Liver (tissue), 7 donors: ENCODE measurements at regions not wholly inside any gene's neighbourhood (a gene's known extent, or its start where the extent isn't known, plus 50 kb on each side); places are given as distances from the start of the nearest gene placed in this dataset.
"Not testable (repeated sequence)": the region's sequence is repeated elsewhere in the genome, so short reads cannot be mapped to it uniquely, and the experiment has no call there.

Experiments
- DNase-seq: peaks from one replicate; pipeline ENCODE4 v3.0.0-alpha.2; 2017; ENCODE audit warnings: low spot score
- H3K27ac ChIP-seq, 2 donors: one replicate each; pipeline ENCODE4 v1.7.0; 2013; ENCODE audit warnings: inconsistent platforms in 2 of 2, low read length in 2 of 2, control low read depth in 1 of 2, low read depth in 1 of 2, mild to moderate bottlenecking in 1 of 2
- H3K27me3 ChIP-seq, 4 donors: one replicate each; pipeline versions ENCODE4 v1.6.1 to v1.7.0; 2013; ENCODE audit warnings: low read length in 3 of 4, inconsistent platforms in 1 of 4, mild to moderate bottlenecking in 1 of 4, moderate library complexity in 1 of 4; ENCODE audit not compliant: control insufficient read depth in 4 of 4, insufficient read depth in 4 of 4
- H3K36me3 ChIP-seq, 4 donors: one replicate each; pipeline versions ENCODE4 v1.6.1 to v1.7.0; 2013; ENCODE audit warnings: low read length in 3 of 4, mild to moderate bottlenecking in 3 of 4, low read depth in 1 of 4, moderate library complexity in 1 of 4; ENCODE audit not compliant: control insufficient read depth in 4 of 4, insufficient read depth in 3 of 4
- H3K4me1 ChIP-seq, 4 donors: one replicate each; pipeline versions ENCODE4 v1.6.1 to v1.7.0; 2013; ENCODE audit warnings: low read length in 3 of 4, mild to moderate bottlenecking in 3 of 4, moderate library complexity in 1 of 4; ENCODE audit not compliant: control insufficient read depth in 4 of 4, insufficient read depth in 4 of 4
- H3K4me3 ChIP-seq, 3 donors: one replicate each; pipeline versions ENCODE4 v1.6.1 to v1.7.0; 2013; ENCODE audit warnings: low read length in 3 of 3, control low read depth in 1 of 3, low read depth in 1 of 3, mild to moderate bottlenecking in 1 of 3
- H3K9ac ChIP-seq, 2 donors: one replicate each; pipeline ENCODE4 v1.7.0; 2013; ENCODE audit warnings: low read length in 2 of 2, mild to moderate bottlenecking in 2 of 2, moderate library complexity in 2 of 2, control low read depth in 1 of 2, low read depth in 1 of 2
- H3K9me3 ChIP-seq, 4 donors: one replicate each; pipeline versions ENCODE4 v1.6.1 to v1.7.0; 2013; ENCODE audit warnings: low read length in 3 of 4; ENCODE audit not compliant: control insufficient read depth in 4 of 4
- EGR1 ChIP-seq, 2 donors: IDR thresholded peaks; 2 replicates each; pipeline ENCODE4 v1.6.1; 2016 to 2018; ENCODE audit warnings: antibody characterized with exemption in 2 of 2, low read depth in 2 of 2
- FOXA1 ChIP-seq: IDR thresholded peaks from 2 replicates; pipeline ENCODE4 v1.6.1; 2016; ENCODE audit warnings: antibody characterized with exemption
- FOXA2 ChIP-seq: IDR thresholded peaks from 2 replicates; pipeline ENCODE4 v1.6.1; 2016; ENCODE audit warnings: antibody characterized with exemption
- HNF4G ChIP-seq: IDR thresholded peaks from 2 replicates; pipeline ENCODE4 v1.6.1; 2016; ENCODE audit warnings: antibody characterized with exemption
- MAX ChIP-seq: IDR thresholded peaks from 2 replicates; pipeline ENCODE4 v1.6.1; 2016; ENCODE audit warnings: antibody characterized with exemption
- NR2F2 ChIP-seq: IDR thresholded peaks from 2 replicates; pipeline ENCODE4 v1.6.1; 2016; ENCODE audit warnings: antibody characterized with exemption
- RAD21 ChIP-seq, 2 donors: IDR thresholded peaks; 2 replicates each; pipeline ENCODE4 v1.6.1; 2016; ENCODE audit warnings: antibody characterized with exemption in 2 of 2, mild to moderate bottlenecking in 2 of 2
- RXRA ChIP-seq, 2 donors: IDR thresholded peaks; 2 replicates each; pipeline ENCODE4 v1.6.1; 2017 to 2018; ENCODE audit warnings: antibody characterized with exemption in 2 of 2, mild to moderate bottlenecking in 1 of 2
- YY1 ChIP-seq: IDR thresholded peaks from 2 replicates; pipeline ENCODE4 v1.6.1; 2016; ENCODE audit warnings: antibody characterized with exemption, mild to moderate bottlenecking
- ZBTB33 ChIP-seq: IDR thresholded peaks from 2 replicates; pipeline ENCODE4 v1.6.1; 2016; ENCODE audit warnings: antibody characterized with exemption
- WGBS: extraction: QIAGEN DNeasy Blood & Tissue Kit; methylation state at CpG from one replicate; pipeline ENCODE4 v1.1.7; 2013; 5-methylcytosine and 5-hydroxymethylcytosine counted together
- donor health status: healthy.
- donor health status: healthy.
- donor health status: healthy.
- donor health status: healthy.

DNA sequence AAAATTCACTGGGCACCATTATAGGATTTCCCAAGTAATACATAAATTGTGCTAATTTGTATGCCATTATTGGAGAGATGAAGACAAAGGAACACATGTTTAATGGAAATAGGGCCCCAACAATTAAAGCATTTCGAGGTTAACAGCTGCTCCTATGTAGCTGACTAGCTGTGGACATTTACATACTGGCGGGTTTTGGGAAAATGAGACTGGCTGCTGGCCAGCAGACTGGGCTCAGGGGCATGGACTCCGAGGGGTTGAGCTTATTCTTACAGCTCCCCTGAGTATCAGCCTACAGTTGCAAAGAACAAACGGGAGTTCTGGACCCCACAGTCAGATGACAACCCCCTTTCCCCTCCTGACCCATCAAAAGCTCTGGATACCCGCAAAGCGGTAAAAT is 91.9 kb upstream of the MYO3A start:
- Histone ChIP-seq H3K4me3 (no peak overlapping the region), H3K36me3 (no peaks in the 10 kb centered on the region), H3K9me3 (no peaks in the 10 kb centered on the region), H3K27ac (no peak overlapping the region), H3K9ac (no peak overlapping the region), H3K4me1 (no peaks in the 10 kb centered on the region), H3K27me3 (no peaks in the 10 kb centered on the region)
- no peak for TF ChIP-seq YY1
- WGBS: 71% methylated on average over 6 of the region's 6 CpGs
- DNase-seq: no peak

GRCh38 chr10:25843551-25844170 is 90.4 kb upstream of the MYO3A start:
- Histone ChIP-seq H3K4me1 (no peaks in the 10 kb centered on the region), H3K4me3 (no peak overlapping the region), H3K36me3 (no peaks in the 10 kb centered on the region), H3K9ac (no peak overlapping the region), H3K27me3 (no peaks in the 10 kb centered on the region), H3K9me3 (no peaks in the 10 kb centered on the region), H3K27ac (no peak overlapping the region)
- DNase-seq: no peak
- WGBS: 60% methylated on average over 10 of the region's 10 CpGs
- TF ChIP-seq RAD21 (IDR thresholded peaks at IDR 0.05) (no peak), HNF4G (no peak), NR2F2 (no peak), RXRA (IDR thresholded peaks at IDR 0.05) (no peak)

DNA sequence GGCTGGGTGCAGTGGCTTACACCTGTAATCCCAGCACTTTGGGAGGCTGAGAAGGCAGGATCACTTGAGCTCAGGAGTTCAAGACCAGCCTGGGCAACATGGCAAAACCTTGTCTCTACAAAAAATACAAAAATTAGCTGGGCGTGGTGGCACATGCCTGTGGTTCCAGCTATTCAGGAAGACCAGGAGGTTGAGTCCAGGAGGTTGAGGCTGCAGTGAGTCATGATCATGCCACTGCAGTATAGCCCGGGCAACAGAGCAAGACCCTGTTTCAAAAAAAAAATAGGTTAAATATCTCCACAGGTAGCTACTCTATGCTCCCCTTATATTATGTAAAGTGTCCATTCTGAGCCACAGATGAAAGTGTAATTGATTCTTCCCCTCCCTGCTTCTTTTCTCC is 89.3 kb upstream of the MYO3A start:
- WGBS: 82% methylated on average over 2 of the region's 2 CpGs
- not testable (repeated sequence) for H3K36me3 ChIP-seq, H3K4me3 ChIP-seq, H3K9me3 ChIP-seq, H3K9ac ChIP-seq, H3K27ac ChIP-seq, H3K27me3 ChIP-seq, H3K4me1 ChIP-seq, DNase-seq

- no peak for DNase-seq
- Histone ChIP-seq H3K9ac (no peak overlapping the region), H3K27me3 (peaks cover 0 to 9% (median 1%) of the 10 kb centered on the region in 4 donors), H3K27ac (no peak overlapping the region), H3K9me3 (no peaks in the 10 kb centered on the region), H3K4me3 (no peak overlapping the region), H3K4me1 (no peaks in the 10 kb centered on the region), H3K36me3 (no peaks in the 10 kb centered on the region)
- TF ChIP-seq FOXA1: no peak
- TF ChIP-seq HNF4G: no peak
- no peak for TF ChIP-seq MAX
- no peak for TF ChIP-seq NR2F2
- no peak for TF ChIP-seq EGR1 (IDR thresholded peaks at IDR 0.05; ENCODE audit: low read depth in 2 of 2)
- TF ChIP-seq ZBTB33: no peak
- TF ChIP-seq FOXA2: no peak
- 77% methylated on average over 3 of the region's 3 CpGs for WGBS
Measured at GRCh38 chr10:25849268-25849667, 84.8 kb upstream of the MYO3A start.
